K562 (cell line): ENCODE measurements at regions not wholly inside any gene's neighbourhood (a gene's known extent, or its start where the extent isn't known, plus 50 kb on each side); places are given as distances from the start of the nearest gene placed in this dataset.

Experiments
- ATAC-seq: fragments of 200-7000 bp; cut with Tn5 transposase; 3 replicates; pipeline ENCODE4 v1.9.1; 2020; ENCODE audit warnings: moderate library complexity
- BruUV-seq: library from RNA; stranded (reverse); fragments of 400-500 nt; replicated peaks from 2 replicates; lab custom pipeline; 2021; lab: Mats Ljungman, UMichigan
- CTCF ChIA-PET: fragments of 300-600 bp; formaldehyde crosslinking; extraction: SDS; loops from one replicate; lab custom pipeline; 2021; ENCODE audit warnings: low intra/inter-chr PET ratio; lab: Yijun Ruan, JAX
- POLR2A ChIA-PET: fragments of 300-600, 350-650 bp; sonication (Branson Sonifier 250); formaldehyde crosslinking; extraction: SDS; loops from one replicate; lab custom pipeline; 2021; ENCODE audit warnings: antibody characterized with exemption, inconsistent platforms; lab: Yijun Ruan, JAX
- DNase-seq, 4 experiments: peaks; one replicate each; pipeline versions ENCODE4 v3.0.0 to v3.0.0-alpha.2; 2011 to 2018; ENCODE audit warnings: low spot score in 3 of 4, mixed read lengths in 3 of 4; ENCODE audit errors: extremely low read depth in 1 of 4
- FAIRE-seq: peaks from 2 replicates; lab custom pipeline; 2011; peaks lifted over from hg19 to GRCh38; lab: Jason Lieb, UNC
- H2AFZ ChIP-seq: 2 replicates; pipeline ENCODE4 v1.6.0; 2011; ENCODE audit warnings: low read depth, low read length, control low read depth, inconsistent platforms
- H3K27ac ChIP-seq: fragments of 200-600 bp; 3 replicates; pipeline ENCODE4 v1.8.0; 2011; ENCODE audit warnings: low read depth, mild to moderate bottlenecking, control low read depth, inconsistent platforms, low read length, moderate library complexity, mixed read lengths; ENCODE audit errors: extremely low read depth
- H3K27me3 ChIP-seq, 2 experiments: fragments of 300-600 bp in 1 of 2; 2 replicates in 1 of 2; 3 replicates in 1 of 2; pipeline versions ENCODE4 v1.6.0 to v1.8.0; 2011; ENCODE audit warnings: inconsistent platforms in 2 of 2, low read length in 2 of 2, mild to moderate bottlenecking in 1 of 2, mixed read lengths in 1 of 2, moderate library complexity in 1 of 2; ENCODE audit not compliant: control insufficient read depth in 2 of 2, insufficient read depth in 2 of 2
- H3K36me3 ChIP-seq: fragments of 300-600 bp; 3 replicates; pipeline ENCODE4 v1.8.0; 2011; ENCODE audit warnings: mild to moderate bottlenecking, low read length, inconsistent platforms; ENCODE audit not compliant: control insufficient read depth, insufficient read depth
- H3K4me1 ChIP-seq, 2 experiments: fragments of 200-600 bp in 1 of 2; replicated peaks in 1 of 2; 2 replicates in 1 of 2; 3 replicates in 1 of 2; pipeline versions ENCODE4 v1.5.1 to v1.8.0; 2011; ENCODE audit warnings: inconsistent platforms in 2 of 2, low read length in 2 of 2, mild to moderate bottlenecking in 1 of 2, mixed read lengths in 1 of 2, moderate library complexity in 1 of 2; ENCODE audit not compliant: control insufficient read depth in 2 of 2, insufficient read depth in 2 of 2
- H3K4me2 ChIP-seq: 2 replicates; pipeline ENCODE4 v1.6.1; 2011; ENCODE audit warnings: low read length, control low read depth, inconsistent platforms, mixed read lengths; ENCODE audit not compliant: insufficient read depth
- H3K4me3 ChIP-seq: fragments of 200-600 bp; sonication (generic), shearing (Covaris generic); 2 replicates; pipeline ENCODE4 v1.5.1; 2016; ENCODE audit warnings: control low read depth, inconsistent platforms
- H3K79me2 ChIP-seq: fragments of 200-600 bp; 3 replicates; pipeline ENCODE4 v1.8.0; 2011; ENCODE audit warnings: low read length, inconsistent platforms; ENCODE audit not compliant: control insufficient read depth, insufficient read depth
- H3K9ac ChIP-seq, 2 experiments: 2 replicates each; pipeline versions ENCODE4 v1.6.0 to v1.6.1; 2011; ENCODE audit warnings: low read depth in 2 of 2, low read length in 2 of 2, control low read depth in 1 of 2, inconsistent platforms in 1 of 2, mild to moderate bottlenecking in 1 of 2, mixed read lengths in 1 of 2; ENCODE audit not compliant: insufficient read depth in 1 of 2
- H3K9me1 ChIP-seq: one replicate; pipeline ENCODE4 v1.6.0; 2011; ENCODE audit warnings: inconsistent platforms, mild to moderate bottlenecking, low read length, moderate library complexity; ENCODE audit not compliant: control insufficient read depth, insufficient read depth
- H3K9me3 ChIP-seq: replicated peaks from 2 replicates; pipeline ENCODE4 v1.5.1; 2011; ENCODE audit warnings: low read depth, low read length, inconsistent platforms; ENCODE audit not compliant: control insufficient read depth, insufficient read depth
- H4K20me1 ChIP-seq: replicated peaks from 2 replicates; pipeline ENCODE4 v1.6.1; 2011; ENCODE audit warnings: low read length, inconsistent platforms, mixed read lengths; ENCODE audit not compliant: control insufficient read depth, insufficient read depth
- E2F1 ChIP-seq: sonication (generic); formaldehyde crosslinking; IDR thresholded peaks from 2 replicates; pipeline ENCODE4 v1.8.1; 2023; ENCODE audit warnings: mild to moderate bottlenecking, missing genetic modification reagents, moderate library complexity
- ELF4 ChIP-seq: fragments of 450-650 bp; formaldehyde crosslinking; IDR thresholded peaks from 2 replicates; pipeline ENCODE4 v1.4.0; 2022; ENCODE audit warnings: missing genetic modification characterization
- HLTF ChIP-seq: fragments of 450-650 bp; IDR thresholded peaks from 2 replicates; pipeline ENCODE4 v1.6.1; 2016
- ILF3 ChIP-seq: fragments of 450-650 bp; IDR thresholded peaks from 2 replicates; pipeline ENCODE4 v1.6.1; 2018; ENCODE audit warnings: antibody characterized with exemption, mild to moderate bottlenecking, moderate library complexity, borderline replicate concordance
- LARP7 ChIP-seq: fragments of 450-650 bp; IDR thresholded peaks from 2 replicates; pipeline ENCODE4 v1.6.1; 2016
- PTRF ChIP-seq: fragments of 450-650 bp; IDR thresholded peaks from 2 replicates; pipeline ENCODE4 v1.6.1; 2016; ENCODE audit warnings: mild to moderate bottlenecking, missing genetic modification characterization, missing compliant biosample characterization
- RAD21 ChIP-seq, 2 experiments: fragments of 250-450 bp in 1 of 2; fragments of 450-650 bp in 1 of 2; sonication (Bioruptor Pico) in 1 of 2; formaldehyde crosslinking in 1 of 2; IDR thresholded peaks in 1 of 2; conservative IDR thresholded peaks in 1 of 2; 2 replicates each; pipeline versions ENCODE4 v1.4.0 to v1.8.0; 2020 to 2022; ENCODE audit warnings: mild to moderate bottlenecking in 2 of 2, moderate library complexity in 1 of 2
- SNRNP70 ChIP-seq: fragments of 200-400 bp; formaldehyde crosslinking; optimal IDR thresholded peaks from 2 replicates; pipeline ENCODE3; 2017; ENCODE audit warnings: low read depth, low read length
- STAT5B ChIP-seq: fragments of 250-450 bp; sonication (Bioruptor Pico); IDR thresholded peaks from 2 replicates; pipeline ENCODE4 v1.8.0; 2021; ENCODE audit warnings: mild to moderate bottlenecking, inconsistent platforms
- TBL1XR1 ChIP-seq, 2 experiments: IDR thresholded peaks; 2 replicates each; pipeline ENCODE4 v1.6.1; 2012; ENCODE audit warnings: improper control_type of control experiment in 2 of 2, low read length in 2 of 2, mild to moderate bottlenecking in 1 of 2
- WHSC1 ChIP-seq: IDR thresholded peaks from one replicate; pipeline ENCODE4 v1.6.1; 2012; ENCODE audit warnings: low read length, control low read depth, inconsistent platforms
- XRCC5 ChIP-seq: fragments of 200-400 bp; formaldehyde crosslinking; IDR thresholded peaks from 2 replicates; pipeline ENCODE4 v1.6.1; 2017; ENCODE audit warnings: low read depth, mild to moderate bottlenecking, low read length
- YBX1 ChIP-seq: fragments of 450-650 bp; IDR thresholded peaks from 2 replicates; pipeline ENCODE4 v1.7.1; 2016; ENCODE audit warnings: mild to moderate bottlenecking
- ZC3H11A ChIP-seq: IDR thresholded peaks from 2 replicates; pipeline ENCODE4 v1.6.1; 2012; ENCODE audit warnings: low read depth, low read length, improper control_type of control experiment
- ZC3H4 ChIP-seq: sonication (generic); formaldehyde crosslinking; IDR thresholded peaks from 2 replicates; pipeline ENCODE4 v1.9.0; 2021; ENCODE audit warnings: missing genetic modification reagents, borderline replicate concordance
- ZNF263 ChIP-seq: sonication (generic); formaldehyde crosslinking; IDR thresholded peaks from 2 replicates; pipeline ENCODE4 v1.8.0; 2022; ENCODE audit warnings: mild to moderate bottlenecking, missing genetic modification reagents, borderline replicate concordance
- ZNF277 ChIP-seq: fragments of 250-450 bp; sonication (Bioruptor Pico); IDR thresholded peaks from 2 replicates; pipeline ENCODE4 v1.8.0; 2022; ENCODE audit warnings: inconsistent platforms, mild to moderate bottlenecking, moderate library complexity, borderline replicate concordance
- ZNF311 ChIP-seq: fragments of 250-450 bp; sonication (Bioruptor Pico); IDR thresholded peaks from 2 replicates; pipeline ENCODE4 v1.4.0; 2020; ENCODE audit warnings: mild to moderate bottlenecking, moderate library complexity
- ZSCAN32 ChIP-seq: fragments of 450-650 bp; formaldehyde crosslinking; IDR thresholded peaks from 2 replicates; pipeline ENCODE4 v1.4.0; 2020; ENCODE audit warnings: mild to moderate bottlenecking, moderate library complexity
- WGBS: fragments of 100-300 bp; shearing (Covaris generic); methylation state at CpG from one replicate; pipeline ENCODE4 v1.1.6; 2016; ENCODE audit warnings: low coverage, mixed read lengths; ENCODE audit not compliant: insufficient coverage; ENCODE audit errors: missing lambda C conversion rate; 5-methylcytosine and 5-hydroxymethylcytosine counted together
- in situ Hi-C: fragments of 300-500 bp; cut with MboI; formaldehyde crosslinking; loops from 4 replicates; pipeline ENCODE4 v1.15.0; 2018; ENCODE audit warnings: inconsistent platforms, mixed read lengths
- intact Hi-C: fragments of 100-400 bp; cut with micrococcal nuclease; formaldehyde crosslinking; loops from 2 replicates; pipeline ENCODE4 v1.14.2; 2022
- TF ChIP-seq, protein P1 (sequence below): fragments of 250-450 bp; sonication (Bioruptor Pico); IDR thresholded peaks from 2 replicates; pipeline ENCODE4 v1.4.0; 2020; ENCODE audit warnings: borderline replicate concordance

DNA sequence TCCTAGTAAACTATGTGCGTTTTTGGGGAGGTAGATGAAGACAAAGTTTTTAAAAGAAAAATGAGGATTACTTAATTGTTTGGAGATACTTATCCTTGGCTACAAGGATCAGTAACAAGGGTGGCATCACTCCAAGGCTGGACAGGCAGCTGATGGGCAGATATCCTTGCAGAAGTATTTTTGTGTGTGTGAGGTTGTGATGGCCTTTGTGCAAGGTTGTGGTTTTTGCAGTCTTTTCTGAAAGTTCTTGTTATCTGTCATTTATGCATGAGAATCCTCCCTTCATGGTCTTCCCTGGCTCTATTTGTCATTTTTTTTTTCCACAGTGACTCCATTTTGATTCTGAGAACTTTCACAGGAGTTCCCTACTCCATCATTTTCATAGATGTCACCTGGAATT, 96.0 kb upstream of the C1GALT1C1 start:
- Histone ChIP-seq H3K36me3 (no peaks in the 10 kb centered on the region), H3K9me3 (no peaks in the 10 kb centered on the region), H3K79me2 (no peaks in the 10 kb centered on the region), H2AFZ (no peak overlapping the region), H4K20me1 (no peaks in the 10 kb centered on the region), H3K9me1 (no peaks in the 10 kb centered on the region), H3K4me1 (no peaks in the 10 kb centered on the region), H3K9ac (no peak overlapping the region), H3K27ac (no peak overlapping the region), H3K4me2 (no peak overlapping the region), H3K27me3 (no peaks in the 10 kb centered on the region), H3K4me3 (no peak overlapping the region)
- no peak for ATAC-seq
- ChIA-PET CTCF (no interaction called here), POLR2A (no interaction called here)
- intact Hi-C loops = no loop called here
- in situ Hi-C loops = no loop called here
- BruUV-seq = no TSS peak
- WGBS = 7% methylated on average over 1 of the region's 1 CpG
- DNase-seq = no peak
- no peak for TF ChIP-seq ILF3
- TF ChIP-seq XRCC5 = no peak
- TF ChIP-seq HLTF = no peak
- no peak for TF ChIP-seq E2F1 (CRISPR knock-in tag)
- no peak for TF ChIP-seq ZNF263 (CRISPR knock-in tag)
- no peak for TF ChIP-seq TBL1XR1 (IDR thresholded peaks at IDR 0.05; ENCODE audit: low read length in 2 of 2)
- no peak for TF ChIP-seq ZC3H4 (CRISPR knock-in tag)
- no peak for TF ChIP-seq ELF4
- TF ChIP-seq ZNF277 (CRISPR knock-in tag) = no peak
- TF ChIP-seq ZSCAN32 (CRISPR knock-in tag) = no peak
- no peak for TF ChIP-seq LARP7
- TF ChIP-seq PTRF (tag) = no peak
- TF ChIP-seq ZC3H11A = no peak
- TF ChIP-seq WHSC1 = no peak
- TF ChIP-seq STAT5B (CRISPR knock-in tag) = no peak
- TF ChIP-seq, protein P1, sequence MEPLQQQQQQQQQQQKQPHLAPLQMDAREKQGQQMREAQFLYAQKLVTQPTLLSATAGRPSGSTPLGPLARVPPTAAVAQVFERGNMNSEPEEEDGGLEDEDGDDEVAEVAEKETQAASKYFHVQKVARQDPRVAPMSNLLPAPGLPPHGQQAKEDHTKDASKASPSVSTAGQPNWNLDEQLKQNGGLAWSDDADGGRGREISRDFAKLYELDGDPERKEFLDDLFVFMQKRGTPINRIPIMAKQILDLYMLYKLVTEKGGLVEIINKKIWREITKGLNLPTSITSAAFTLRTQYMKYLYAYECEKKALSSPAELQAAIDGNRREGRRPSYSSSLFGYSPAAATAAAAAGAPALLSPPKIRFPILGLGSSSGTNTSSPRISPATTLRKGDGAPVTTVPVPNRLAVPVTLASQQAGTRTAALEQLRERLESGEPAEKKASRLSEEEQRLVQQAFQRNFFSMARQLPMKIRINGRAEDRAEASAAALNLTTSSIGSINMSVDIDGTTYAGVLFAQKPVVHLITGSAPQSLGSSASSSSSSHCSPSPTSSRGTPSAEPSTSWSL = no peak
- TF ChIP-seq YBX1 = no peak
- TF ChIP-seq SNRNP70 = no peak
- TF ChIP-seq ZNF311 = no peak
- no peak for TF ChIP-seq RAD21 (CRISPR knock-in tag; conservative IDR thresholded peaks at IDR 0.05 in 1 of 2, IDR thresholded peaks at IDR 0.05 in 1 of 2)
- no peak for FAIRE-seq
